KBM-7 (cell line): ENCODE measurements at regions not wholly inside any gene's neighbourhood (a gene's known extent, or its start where the extent isn't known, plus 50 kb on each side); places are given as distances from the start of the nearest gene placed in this dataset.
A peak's percentile ranks its signal among the peaks of the same experiment; 100 is the strongest.

Source experiments
- DNase-seq: peaks from one replicate; pipeline ENCODE4 v3.0.0-alpha.2; 2015
- in situ Hi-C: fragments of 300-500 bp; cut with MboI; formaldehyde crosslinking; loops from 2 replicates; pipeline ENCODE4 v1.14.3; 2020; ENCODE audit warnings: low sequenced_read_pairs, low pct_unique_long_range_greater_than_20kb, mixed read lengths

DNA sequence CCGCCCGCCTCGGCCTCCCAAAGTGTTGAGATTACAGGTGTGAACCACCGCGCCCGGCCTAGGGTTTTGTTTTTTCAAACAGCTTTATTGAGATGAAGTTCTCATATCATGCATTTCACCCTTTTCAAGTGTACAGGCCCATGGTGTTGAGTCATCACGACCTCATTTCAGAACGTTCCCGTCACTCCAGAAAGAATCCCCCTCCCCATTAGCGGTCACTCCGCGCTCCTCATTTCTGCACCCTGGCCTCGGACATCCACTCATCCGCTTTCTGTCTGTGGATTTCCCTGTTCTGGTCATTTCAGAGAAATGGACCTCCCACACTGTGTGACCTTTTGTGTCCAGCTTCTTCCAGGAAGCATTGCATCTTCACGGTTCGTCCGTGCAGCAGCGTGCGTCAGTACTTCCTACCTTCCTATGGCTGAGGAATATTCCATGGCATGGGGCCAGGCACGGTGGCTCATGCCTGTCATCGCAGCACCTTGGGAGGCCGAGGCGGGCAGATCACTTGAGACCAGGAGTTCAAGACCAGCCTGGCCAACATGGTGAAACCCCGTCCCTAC lies 135.2 kb upstream of the GSE1 start:
- no peak for DNase-seq
- in situ Hi-C loops = no loop called here

DNA sequence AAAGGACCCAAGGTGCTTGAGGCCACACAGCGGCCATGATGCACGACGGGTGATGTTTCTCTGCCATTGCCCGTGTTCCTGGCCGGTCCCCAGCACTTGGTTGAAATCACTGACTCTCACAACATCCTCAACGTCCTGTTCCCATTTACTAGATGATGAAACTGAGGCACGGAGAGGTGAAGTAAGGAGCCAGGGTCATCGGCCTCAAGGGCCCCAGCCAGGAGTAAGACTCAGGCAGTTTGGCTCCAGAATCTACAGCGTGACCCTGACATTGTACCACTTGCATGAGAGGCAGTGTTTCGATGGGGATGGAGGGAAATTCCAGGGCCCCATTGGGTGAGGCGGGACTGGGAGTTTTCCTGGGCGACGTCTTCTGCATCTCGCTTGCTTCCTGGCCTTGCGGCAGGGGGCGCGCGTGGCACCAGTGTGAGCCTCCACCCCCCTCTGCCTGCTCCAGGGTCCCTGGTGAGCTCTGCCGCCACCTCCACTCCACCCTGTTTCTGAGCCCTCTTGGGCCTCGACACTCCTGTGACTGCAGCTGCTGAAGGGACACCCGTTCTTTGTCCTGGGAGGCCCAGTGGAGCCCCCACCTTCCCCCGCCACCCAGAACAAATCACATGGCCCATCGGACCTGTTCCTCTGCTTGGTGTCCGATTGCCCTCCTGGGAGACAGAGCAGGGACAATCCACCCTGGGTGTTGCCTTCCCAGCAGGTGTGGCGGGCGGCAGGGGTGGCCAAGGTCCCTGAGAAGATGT lies 133.0 kb upstream of the GSE1 start:
- peak; percentile 66 for DNase-seq
- in situ Hi-C loops = no loop called here

DNA sequence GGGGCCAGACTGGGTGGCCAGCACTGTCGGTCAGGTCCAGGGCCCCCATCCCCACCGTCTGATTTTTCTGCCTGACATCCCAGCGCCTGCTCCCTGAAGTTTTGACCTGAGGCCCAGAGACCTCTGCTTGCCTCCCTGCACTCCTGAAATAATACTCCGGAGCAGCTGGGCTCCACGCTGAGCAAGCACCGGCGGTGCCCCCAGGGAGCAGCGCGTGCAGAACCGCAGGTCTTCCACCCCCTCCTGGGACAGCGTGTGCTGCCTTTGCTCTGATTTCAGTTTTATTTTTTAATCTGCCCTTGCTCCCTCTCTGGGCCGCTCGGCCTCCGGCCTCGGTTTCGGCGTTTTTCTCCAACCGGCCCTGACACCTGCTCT lies 132.4 kb upstream of the GSE1 start:
- in situ Hi-C loops = no loop called here

DNA sequence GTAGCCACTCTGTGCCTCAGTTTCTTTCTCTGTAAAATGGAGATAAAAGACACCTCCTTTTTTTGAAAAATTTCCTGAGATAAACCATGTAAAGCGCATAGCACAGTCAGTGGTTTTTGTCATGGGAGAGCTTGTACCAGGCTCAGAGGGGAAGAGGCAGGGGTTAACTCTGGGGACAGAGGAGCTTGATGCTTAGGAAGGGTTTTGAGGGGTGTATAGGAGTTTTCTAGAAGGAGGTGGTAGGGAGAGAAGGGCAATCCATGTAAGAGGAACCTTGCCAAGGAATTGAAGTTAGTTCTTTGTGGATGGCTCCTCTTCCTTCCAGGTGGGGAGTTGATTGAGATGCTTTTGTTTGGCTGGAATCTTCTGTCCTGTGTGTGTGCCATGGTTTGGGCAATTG lies 131.9 kb upstream of the GSE1 start:
- in situ Hi-C loops = no loop called here
- DNase-seq = no peak

More for the DNA sequence above, 132.4 kb upstream of the GSE1 start:
- DNase-seq = no peak

DNA sequence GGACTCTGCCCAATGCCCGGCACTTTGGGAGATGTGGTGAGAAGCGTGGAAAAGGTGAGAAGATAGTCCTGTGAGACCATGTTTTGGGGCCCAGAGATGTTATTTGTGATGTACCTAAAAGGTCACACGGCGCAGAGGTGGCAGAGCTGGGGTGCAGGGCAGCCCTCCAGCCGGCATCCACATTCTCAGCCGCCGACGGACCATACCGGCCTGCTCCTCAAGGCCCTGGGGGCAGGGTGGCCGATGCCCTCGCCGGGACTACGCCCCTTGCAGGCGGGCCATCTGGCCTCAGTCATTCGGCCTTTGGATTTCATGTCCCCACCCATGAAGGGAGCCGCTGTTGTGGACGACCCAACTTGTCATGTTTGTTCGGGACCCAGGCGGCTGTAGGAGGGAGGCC lies 131.4 kb upstream of the GSE1 start:
- in situ Hi-C loops = no loop called here
- DNase-seq = no peak

DNA sequence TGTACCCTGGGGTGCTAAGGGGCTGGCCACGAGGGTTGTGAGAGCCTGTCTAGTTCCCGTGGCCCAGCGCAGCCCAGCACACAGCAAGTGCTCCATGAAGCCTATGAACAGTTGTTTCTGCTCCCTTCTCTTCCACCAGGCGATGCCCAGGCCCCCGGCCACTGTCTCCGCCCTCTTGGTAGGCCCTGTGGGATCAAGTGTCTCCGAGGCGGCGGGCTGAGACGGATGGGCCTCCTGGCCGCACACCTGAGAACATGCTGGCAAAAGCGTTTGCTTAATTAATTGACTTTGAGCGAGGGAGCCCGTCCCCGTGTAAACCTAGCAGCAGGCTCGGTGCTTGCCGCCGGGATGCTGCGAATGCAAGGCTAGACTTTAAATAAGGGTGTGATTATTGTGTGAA lies 129.7 kb upstream of the GSE1 start:
- in situ Hi-C loops = no loop called here
- DNase-seq = no peak

DNA sequence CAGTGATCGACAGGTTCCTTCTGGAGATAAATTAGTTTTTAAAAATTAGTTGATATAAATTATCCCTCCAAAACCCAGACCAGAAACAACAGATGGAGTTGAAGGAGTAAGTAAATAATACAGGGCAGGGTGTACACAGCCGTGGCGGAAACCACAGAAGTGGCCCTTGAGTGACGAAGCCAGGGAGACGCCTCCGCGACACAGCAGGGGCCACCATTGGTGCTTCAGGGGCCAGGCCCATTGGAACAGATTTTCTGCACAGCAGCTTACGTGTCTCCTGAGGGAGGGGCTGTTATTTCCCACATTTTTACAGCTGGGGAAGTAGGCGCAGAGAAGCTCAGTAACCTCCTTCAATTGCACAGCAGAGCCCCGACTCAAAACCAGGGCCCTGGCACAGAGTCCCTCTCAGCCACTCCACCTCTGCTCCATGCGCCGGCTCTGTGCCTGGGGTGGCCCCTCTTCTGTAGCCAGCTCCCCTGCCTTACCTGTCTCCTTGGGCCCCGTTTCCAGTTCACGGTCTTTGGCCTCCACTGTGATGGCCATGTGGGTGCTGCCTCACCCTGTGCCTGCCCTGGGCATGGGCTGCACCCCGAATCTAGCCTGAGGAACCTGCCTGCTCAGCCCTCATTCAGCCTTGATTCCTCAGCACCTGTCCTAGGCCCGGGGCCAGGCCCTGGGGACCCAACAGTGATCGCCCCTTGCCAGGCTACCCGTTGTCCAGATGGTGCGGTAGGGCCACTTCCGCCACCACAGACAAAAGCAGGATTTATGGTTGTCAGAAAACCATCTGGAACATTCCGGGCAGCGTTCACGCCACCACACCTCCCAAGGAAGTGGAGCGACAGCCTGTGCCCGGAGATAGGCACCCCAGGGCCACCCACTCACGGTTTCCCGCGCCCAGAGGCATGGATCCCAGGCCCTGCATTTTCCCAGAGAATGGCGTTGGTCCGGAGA lies 128.5 kb upstream of the GSE1 start:
- DNase-seq = no peak
- in situ Hi-C loops = no loop called here

DNA sequence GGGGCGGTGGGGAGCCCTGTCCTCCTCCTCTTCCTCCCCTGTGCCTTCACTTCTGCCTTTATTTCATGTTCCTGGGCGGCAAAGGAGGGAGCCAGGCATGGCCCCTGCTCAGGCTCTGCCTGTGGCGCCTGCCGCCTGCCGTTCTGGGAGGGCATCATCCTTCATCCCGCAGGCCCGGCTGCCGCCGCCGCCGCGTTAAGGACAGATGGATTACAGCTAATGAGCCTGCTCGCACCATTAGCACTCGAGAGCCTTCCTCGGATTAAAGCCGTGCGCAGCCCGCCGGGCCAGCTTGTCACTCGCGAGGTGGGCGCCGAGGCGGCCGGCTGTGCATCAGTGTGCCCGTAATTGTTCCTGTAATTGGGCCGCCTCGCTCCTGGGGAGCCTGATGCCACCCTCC lies 127.7 kb upstream of the GSE1 start:
- no peak for DNase-seq

DNA sequence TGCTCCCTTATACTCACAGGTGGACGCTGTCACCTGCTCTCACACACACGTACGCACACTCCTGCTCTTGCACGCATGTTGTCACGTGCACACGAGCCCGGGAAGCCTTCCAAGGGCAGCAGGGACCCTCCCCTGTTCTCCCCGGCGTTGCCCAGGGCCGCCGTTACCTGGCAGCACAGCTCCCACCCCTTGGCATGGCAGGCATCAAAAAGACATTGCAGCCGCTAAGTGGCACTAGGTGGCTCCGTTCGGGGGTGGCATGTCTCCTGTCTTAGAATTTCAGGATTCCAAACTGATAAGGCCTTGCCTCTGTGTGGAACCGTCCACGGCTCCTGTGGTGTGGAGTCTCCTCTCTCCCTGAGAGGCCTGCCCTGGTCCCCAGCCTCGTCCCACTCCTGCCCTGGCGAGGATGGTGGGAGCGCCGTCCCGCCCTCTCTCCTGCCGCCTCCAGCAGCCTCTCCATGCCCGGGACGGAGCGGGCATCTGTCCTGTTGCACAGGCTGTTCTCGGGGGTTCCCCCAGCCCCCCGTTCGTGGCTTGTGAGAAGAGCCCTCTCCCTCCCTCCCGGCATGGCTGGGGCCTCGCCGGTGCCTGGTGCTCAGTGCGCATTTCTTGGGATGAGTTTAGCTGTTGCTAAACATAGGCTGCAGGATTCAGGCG lies 126.7 kb upstream of the GSE1 start:
- in situ Hi-C loops = no loop called here
- DNase-seq = no peak

More for the DNA sequence above, 127.7 kb upstream of the GSE1 start:
- in situ Hi-C loops = no loop called here

DNA sequence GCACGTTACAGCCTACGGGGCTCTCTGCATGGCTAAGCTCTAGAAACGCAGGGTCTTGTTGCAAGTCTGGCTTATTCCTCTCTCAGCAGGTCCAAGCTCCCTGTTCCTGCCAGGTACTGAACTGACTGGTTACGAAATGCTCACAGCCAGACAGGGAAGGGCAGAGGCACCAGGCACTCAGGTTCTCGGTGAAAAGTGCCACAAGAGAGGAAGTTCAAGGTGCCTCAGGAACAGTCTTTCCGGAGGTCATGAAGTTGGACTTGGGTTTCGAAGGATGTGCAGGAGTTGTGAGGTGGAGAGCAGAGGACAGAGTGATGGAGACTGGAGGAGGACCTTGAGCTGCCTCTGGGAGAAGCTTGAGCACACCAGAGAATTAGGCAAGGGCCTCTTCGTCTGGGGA lies 124.7 kb upstream of the GSE1 start:
- DNase-seq = peak; percentile 18
- in situ Hi-C loops = no loop called here

DNA sequence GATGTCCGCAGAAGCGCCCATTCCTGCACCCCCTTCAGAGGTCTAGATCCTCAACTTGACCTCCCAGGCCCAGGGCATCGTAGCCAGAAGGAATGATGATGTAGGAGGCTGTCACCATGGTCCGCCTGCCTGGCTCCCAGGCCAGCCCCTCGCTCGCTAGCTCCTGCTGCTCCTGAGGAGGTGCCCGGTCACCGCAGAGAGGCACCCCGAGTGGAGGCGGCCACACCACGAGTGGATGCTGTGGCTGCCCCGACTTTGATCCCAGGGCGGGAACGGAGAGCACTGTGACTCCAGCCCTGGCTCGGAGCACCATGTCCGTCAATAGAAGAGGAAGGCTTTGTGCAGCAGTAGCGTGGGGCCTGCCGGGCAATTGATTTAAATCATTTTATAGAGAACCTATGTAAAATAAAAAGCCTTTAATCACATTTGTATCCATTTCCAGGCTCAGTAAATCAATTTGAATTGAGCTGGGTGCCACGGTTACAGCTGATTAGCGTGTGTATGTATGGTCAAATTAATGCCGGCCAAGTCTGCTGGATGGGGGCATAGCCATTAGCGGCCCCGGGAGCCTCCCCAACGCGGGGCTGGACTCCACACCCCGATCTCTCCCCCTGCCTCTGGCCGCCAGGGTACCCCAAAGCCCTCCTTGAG lies 122.6 kb upstream of the GSE1 start:
- in situ Hi-C loops = no loop called here
- no peak for DNase-seq

DNA sequence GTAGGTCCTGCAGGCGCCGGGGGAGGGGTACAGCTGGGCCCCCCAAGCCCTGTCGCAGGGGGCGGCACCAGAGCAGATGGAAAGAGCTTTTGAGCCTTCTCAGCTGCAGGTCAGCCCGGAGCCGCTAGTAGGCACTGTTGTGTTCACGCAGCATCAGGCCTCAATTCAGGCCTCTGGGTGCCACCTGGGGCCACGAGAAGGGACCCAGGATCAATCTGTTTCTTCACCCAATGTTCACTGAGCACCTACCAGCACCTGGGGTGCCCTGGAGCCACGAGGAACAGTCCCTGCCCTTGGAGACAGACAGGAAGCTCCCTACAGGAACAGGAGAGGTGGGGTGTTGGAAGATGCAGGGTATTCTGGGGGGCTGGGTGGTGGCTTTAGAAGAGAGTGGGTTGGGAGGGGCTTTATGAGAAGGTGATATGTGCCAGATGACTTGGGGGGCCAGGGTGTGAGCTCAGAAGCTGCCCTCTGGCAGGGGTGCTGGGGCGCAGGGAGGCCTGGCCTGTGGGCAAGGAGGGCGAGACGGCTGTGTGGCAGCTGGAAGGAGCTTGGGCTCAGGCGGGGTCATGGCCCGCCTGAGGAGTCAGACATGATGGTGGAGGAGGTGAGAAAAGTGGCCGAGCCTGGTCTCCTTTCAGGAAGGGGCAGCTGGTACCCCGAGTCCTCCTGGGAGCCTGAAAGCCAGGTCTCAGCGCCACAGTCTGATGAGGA lies 121.9 kb upstream of the GSE1 start:
- in situ Hi-C loops = no loop called here

DNA sequence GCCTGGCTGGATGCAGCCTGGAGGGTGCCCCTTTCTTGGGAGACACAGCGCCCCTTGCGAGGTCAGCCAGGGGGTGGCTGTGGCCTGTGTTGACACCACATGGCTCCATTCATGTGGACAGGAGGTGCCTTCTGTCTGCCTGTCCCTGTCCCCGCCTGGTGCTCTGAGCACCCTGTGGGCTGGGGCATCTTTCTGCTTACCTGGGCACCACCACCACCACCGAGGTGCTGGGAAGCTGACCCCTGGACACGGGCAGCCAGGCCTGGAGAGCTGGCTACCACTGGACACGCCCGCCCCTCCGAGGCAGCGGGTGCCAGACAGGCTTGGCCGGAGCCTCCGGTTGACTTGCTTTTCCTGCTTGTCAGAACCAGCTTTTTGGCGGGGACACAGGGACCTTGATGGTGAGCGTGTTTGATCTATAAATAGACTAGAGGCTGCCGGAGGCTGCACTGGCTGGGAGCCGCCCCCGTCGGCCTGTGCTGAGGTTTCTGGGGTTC lies 121.3 kb upstream of the GSE1 start:
- in situ Hi-C loops = no loop called here

More for the DNA sequence above, 121.9 kb upstream of the GSE1 start:
- DNase-seq = peak; percentile 76

DNA sequence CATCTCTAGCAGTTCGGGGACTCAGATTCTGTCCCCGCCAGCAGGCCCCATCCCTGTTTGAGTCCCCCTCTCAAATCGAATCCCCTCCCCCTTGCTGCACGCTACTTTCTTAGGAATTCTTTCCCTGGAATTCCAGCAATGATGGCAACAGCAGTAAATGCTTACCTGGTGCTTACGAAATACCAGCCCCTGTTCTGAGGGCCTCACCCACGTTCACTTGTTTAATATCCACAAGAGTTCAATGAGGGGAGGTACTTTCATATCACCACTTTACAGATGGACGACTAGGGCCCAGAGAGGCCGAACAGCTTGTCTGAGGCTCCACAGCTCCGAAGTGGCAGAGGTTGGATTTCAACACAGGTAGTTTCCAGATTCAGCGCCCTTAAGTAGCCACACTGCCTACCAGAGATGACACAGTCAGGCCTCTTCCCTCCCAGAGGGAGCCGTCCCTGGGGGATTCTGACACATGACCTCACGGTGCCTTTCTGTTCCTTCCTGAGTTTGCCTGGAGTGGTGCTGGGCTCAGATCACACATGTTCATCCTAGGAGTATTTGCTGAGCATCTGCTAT lies 120.7 kb upstream of the GSE1 start:
- in situ Hi-C loops = no loop called here
- no peak for DNase-seq

More for the DNA sequence above, 121.3 kb upstream of the GSE1 start:
- DNase-seq = no peak

DNA sequence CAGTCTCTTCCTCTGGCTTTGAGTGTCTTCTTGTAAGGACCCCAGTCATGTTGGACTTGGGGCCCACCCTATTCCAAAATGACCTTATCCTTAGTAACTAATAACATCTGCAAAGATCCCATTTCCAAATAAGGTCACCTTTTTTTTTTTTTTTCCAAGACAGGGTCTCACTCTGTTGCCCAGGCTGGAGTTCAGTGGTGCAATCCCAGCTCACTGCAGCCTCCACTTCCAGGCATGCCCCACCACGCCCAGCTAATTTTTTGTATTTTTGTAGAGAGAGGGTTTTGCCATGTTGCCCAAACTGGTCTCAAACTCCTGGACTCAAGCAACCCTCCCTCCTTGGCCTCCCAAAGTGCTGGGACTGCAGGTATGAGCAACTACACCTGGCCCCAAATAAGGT lies 118.8 kb upstream of the GSE1 start:
- in situ Hi-C loops = no loop called here

DNA sequence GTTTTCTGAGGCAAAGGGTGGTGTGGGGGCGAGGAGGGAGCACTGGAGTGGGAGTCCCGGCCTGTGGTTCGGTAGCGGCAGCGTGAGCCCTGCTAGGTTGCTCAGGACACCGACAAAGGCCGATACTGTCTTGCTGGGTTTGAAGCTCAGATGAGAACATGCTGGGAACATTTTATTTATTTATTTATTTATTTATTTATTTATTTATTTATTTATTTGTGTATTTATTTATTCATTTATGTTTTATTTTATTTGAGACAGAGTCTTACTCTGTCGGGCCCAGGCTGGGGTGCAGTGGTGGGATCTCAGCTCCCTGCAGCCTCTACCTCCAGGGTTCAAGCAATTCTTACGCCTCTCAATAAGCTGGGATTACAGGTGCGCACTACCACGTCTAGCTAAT lies 117.9 kb upstream of the GSE1 start:
- in situ Hi-C loops = no loop called here

More for the DNA sequence above, 118.8 kb upstream of the GSE1 start:
- DNase-seq = no peak

DNA sequence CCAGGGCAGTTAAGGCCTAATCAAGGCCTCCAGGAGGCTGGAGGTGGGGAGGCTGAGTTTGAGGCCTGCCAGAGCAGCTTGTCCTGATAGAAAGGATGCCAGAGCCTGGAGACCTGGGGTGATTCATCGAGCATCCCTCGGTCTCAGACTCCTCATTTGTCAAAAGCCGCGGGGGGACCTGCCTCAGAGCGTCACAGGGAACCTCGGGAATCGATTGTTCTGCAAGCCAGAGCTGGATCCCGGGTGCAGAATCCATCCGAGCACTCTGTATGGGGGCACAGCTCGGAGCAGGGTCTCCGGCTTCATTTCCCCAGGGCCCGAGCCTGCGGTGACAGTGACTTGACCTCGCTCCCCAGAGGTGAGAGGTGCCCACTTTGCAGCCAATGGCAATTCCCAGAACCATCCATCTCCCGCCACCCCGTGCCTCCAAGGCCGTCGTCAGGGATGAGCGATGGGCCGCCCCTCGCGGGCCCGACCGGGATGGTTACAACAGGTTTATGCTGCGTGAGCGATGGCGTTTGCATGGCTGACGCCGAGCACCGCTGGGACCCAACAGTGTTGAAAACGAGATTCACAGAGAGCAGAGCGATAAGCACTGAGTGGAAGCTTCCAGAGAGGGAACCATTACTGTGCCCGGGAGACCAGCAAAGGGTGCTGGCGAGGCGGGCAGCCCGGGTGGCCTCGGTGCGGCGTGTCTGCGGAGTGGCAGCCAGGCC lies 117.1 kb upstream of the GSE1 start:
- no peak for DNase-seq
- in situ Hi-C loops = no loop called here

More for the DNA sequence above, 117.9 kb upstream of the GSE1 start:
- no peak for DNase-seq
